ENCODE measurements at regions not wholly inside any gene's neighbourhood (a gene's known extent, or its start where the extent isn't known, plus 50 kb on each side); places are given as distances from the start of the nearest gene placed in this dataset.

GRCh38 chr3:186465508-186465907 is 78.7 kb downstream of the CRYGS start:
- Histone ChIP-seq H3K27ac (no peak overlapping the region), H3K4me3 (no peak overlapping the region)
- DNase-seq (ENCODE audit: low spot score): no peak
- TF ChIP-seq CTCF (IDR thresholded peaks at IDR 0.05): no peak

- DNase-seq (ENCODE audit: low spot score): no peak
- no peak for TF ChIP-seq CTCF (IDR thresholded peaks at IDR 0.05)
- Histone ChIP-seq H3K27ac (no peak overlapping the region), H3K4me3 (no peak overlapping the region)
Measured at GRCh38 chr3:186464424-186465093, 79.6 kb downstream of the CRYGS start.

GRCh38 chr3:186461141-186461540 is 83.0 kb downstream of the CRYGS start:
- H3K27ac ChIP-seq: no peak overlapping the region
- DNase-seq (ENCODE audit: low spot score): no peak
- TF ChIP-seq CTCF (IDR thresholded peaks at IDR 0.05): no peak
- H3K4me3 ChIP-seq: no peak overlapping the region

GRCh38 chr3:186459108-186459467 is 85.1 kb downstream of the CRYGS start:
- DNase-seq (ENCODE audit: low spot score): no peak
- no peak for TF ChIP-seq CTCF (IDR thresholded peaks at IDR 0.05)
- no peak overlapping the region for H3K4me3 ChIP-seq
- H3K27ac ChIP-seq: peak overlapping the region in 1 of 2 donors; percentile 58

GRCh38 chr3:186458306-186459107 is 85.7 kb downstream of the CRYGS start:
- no peak for DNase-seq (ENCODE audit: low spot score)
- Histone ChIP-seq H3K27ac (peak overlapping the region in 1 of 2 donors; percentile 58), H3K4me3 (no peak overlapping the region)
- no peak for TF ChIP-seq CTCF (IDR thresholded peaks at IDR 0.05)

- Histone ChIP-seq H3K4me3 (no peak overlapping the region), H3K27ac (no peak overlapping the region)
- TF ChIP-seq CTCF (IDR thresholded peaks at IDR 0.05): no peak
- DNase-seq (ENCODE audit: low spot score): no peak
Measured at GRCh38 chr3:186457236-186457635, 86.9 kb downstream of the CRYGS start.

- H3K27ac ChIP-seq: no peak overlapping the region
- no peak for DNase-seq (ENCODE audit: low spot score)
- H3K4me3 ChIP-seq: no peak overlapping the region
- no peak for TF ChIP-seq CTCF (IDR thresholded peaks at IDR 0.05)
Measured at GRCh38 chr3:186456731-186457191, 87.4 kb downstream of the CRYGS start.

All from coronary artery (tissue), 2 donors.